DMS 273 (cell line): ENCODE measurements at regions not wholly inside any gene's neighbourhood (a gene's known extent, or its start where the extent isn't known, plus 50 kb on each side); places are given as distances from the start of the nearest gene placed in this dataset.
A peak's percentile ranks its signal among the peaks of the same experiment; 100 is the strongest.
"Not testable (repeated sequence)": the region's sequence is repeated elsewhere in the genome, so short reads cannot be mapped to it uniquely, and the experiment has no call there.

Experiments used
- DNase-seq: peaks from one replicate; lab custom pipeline; 2025; ENCODE audit not compliant: unreplicated experiment; lab: John Stamatoyannopoulos, UW

DNA sequence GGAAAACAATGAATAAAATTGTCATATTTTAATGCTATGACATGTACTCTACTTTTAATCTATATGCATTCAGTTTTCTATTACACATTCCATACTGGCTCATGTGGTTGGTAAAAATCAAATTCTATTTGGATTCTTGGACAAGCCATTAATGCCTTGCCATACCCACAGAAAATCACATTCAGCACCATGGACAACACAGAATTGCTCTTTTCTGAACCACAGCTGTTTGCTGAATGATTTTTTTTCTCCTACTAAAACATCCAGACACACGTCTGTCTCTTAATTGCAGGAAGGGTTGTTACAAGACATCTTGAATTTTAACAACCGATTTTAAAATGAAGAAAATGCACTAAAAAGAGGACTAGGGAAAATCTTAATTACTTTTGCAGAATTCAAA lies 675.6 kb downstream of the BRINP1 start:
- DNase-seq = no peak

DNA sequence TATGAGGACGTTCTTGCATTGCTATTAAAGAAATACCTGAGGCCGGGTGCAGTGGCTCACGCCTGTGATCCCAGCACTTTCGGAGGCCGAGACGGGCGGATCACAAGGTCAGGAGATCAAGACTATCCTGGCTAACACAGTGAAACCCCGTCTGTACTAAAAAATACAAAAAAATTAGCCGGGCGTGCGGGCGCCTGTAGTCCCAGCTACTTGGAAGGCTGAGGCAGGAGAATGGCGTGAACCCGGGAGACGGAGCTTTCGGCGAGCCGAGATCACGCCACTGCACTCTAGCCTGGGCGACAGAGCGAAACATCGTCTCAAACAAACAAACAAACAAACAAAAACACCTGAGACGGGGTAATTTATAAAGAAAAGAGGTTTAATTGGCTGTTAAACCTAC lies 674.0 kb downstream of the BRINP1 start:
- not testable (repeated sequence) for DNase-seq

DNA sequence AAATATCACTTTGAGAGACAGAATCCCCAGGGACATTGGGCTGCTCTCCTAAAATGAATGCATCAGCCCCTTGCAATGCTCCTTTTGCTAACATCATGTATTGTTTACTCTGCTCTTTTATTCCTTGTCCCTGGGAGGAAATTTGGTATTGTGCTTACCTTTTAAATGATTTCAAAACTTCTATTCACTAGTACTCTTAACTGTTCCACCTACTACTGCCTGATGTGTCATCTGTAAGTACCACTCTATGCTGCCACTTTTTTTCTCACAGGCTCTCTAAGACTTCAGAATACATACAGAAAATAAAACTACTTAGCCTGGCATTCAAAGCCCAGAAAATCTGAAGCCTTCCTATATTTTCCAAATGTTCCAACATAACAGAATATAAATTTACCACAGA lies 667.2 kb downstream of the BRINP1 start:
- no peak for DNase-seq

DNA sequence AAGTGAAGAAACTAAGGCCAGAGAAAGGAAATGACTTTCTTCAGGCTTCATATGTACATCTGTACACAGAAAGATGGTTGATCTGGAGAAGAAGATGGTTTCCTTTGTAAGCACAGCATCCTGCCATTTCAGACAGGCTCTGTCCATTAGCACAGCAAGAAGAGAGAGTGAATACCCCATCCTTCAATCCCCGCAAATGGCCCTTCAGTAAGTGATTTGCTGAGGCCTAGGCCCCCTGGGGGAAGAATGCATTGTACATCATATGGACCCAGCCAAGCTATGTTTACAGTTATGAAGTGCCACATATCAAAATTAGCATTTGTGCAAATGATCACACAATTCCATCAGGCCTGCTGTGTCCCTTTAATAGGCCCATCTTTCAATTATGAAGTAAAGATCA lies 657.4 kb downstream of the BRINP1 start:
- no peak for DNase-seq

DNA sequence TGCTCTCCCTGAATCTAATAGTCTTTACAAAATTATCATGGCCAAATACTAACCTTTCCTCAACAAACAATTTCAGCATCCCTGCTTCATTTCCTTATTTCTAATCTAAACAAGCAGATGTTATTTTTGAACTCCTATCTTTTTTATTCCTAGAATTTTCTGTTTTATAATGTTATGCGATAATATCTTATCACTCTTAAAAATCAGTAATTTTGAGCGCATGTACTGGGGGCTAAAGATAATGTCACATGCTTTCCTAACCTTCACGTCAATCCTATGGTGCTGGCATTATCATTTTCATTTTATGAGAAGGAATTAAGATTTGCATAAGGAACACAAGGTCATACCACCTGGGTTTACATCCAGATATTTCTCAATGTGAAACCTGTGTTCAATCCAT lies 648.0 kb downstream of the BRINP1 start:
- no peak for DNase-seq

DNA sequence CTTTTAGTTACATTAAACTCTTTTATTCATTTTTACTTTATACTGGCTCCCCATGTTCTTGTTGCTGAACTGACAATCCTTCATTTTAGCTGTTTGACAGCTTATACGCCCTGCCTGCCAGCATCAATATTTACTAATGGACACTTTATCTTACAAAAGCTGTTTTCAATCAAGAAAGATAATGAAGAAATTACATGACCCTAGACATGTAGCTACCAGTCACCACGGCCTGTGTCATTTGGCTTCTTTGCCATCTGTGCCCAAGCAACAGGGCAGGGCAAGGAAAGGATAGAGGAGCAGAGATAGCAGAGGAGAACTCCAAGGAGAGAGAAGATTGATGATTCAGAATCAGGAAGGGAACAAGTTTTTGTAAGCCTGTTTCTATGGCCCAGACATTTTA lies 647.3 kb downstream of the BRINP1 start:
- no peak for DNase-seq

DNA sequence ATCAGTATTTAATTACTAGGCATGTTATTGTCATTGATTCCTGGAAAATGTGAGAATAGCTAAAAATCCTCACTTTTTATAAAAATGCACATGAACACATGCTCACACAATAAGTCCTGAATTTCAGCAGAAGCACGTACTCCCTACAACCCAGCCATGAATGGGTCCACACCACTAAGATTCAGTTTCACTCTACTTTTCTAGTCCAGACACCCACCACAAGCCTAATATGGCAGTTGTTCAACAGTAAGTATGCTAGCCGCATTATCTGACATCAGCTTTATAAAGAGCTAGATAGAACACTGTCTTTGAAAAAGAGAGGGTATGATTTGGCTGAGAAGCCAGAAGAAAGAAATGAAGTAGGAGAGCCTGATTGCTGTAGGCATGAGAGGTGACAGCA lies 639.3 kb downstream of the BRINP1 start:
- DNase-seq = no peak

DNA sequence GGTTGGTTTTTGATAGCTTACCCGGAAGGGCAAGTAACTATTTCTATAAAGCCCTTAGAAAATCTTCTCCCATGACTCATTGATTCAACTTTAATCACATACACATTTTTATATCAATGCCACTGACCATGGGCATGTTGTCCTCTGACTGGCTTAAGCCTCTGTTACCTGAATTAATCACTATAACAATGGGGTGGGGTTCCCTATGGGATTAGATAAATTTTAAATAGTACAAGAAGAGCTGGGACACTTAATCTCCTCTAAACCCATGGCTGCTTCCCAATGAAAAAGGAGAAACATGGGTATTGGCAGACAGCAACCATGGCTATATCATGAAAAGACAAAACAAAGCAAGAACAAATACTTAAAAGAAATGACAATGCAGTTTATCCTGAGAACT lies 636.2 kb downstream of the BRINP1 start:
- DNase-seq = no peak

DNA sequence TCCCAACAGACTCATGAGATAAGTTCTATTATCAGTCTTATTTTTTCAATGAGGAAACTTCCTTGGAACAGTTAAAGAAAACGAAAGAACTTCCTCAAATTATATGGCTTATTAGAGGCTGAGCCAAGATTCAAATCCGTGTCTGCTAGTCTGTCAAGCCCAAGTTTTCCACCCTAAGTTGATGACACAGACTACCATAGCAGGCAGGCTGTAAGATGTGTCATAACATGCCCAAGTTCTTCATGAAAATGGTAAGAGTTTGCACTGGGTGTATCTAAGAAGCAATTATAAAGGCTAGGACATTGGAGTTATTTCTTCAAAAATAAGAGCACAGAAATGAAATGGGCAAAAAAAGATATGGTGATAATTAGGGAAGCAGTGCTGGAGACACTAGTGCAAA lies 634.5 kb downstream of the BRINP1 start:
- DNase-seq = no peak

DNA sequence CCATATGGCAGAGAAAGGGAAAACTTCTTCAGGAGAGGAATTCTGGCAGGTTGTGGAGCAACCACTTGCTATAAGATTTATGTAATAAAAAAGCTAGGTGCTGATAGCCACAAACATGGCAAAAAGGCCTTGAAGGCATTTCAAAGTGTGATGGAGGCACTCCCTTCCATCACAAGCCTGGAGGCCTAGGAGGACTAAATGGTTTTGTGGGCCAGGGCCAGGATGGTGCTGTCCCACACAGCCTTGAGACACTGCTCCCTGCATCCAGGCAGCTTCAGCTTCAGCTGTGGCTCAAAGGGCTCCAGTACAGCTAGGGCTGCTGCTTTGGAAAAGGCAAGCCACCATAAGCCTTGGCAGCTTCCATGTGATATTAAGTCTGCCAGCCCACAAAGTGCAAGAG lies 632.8 kb downstream of the BRINP1 start:
- DNase-seq = no peak

DNA sequence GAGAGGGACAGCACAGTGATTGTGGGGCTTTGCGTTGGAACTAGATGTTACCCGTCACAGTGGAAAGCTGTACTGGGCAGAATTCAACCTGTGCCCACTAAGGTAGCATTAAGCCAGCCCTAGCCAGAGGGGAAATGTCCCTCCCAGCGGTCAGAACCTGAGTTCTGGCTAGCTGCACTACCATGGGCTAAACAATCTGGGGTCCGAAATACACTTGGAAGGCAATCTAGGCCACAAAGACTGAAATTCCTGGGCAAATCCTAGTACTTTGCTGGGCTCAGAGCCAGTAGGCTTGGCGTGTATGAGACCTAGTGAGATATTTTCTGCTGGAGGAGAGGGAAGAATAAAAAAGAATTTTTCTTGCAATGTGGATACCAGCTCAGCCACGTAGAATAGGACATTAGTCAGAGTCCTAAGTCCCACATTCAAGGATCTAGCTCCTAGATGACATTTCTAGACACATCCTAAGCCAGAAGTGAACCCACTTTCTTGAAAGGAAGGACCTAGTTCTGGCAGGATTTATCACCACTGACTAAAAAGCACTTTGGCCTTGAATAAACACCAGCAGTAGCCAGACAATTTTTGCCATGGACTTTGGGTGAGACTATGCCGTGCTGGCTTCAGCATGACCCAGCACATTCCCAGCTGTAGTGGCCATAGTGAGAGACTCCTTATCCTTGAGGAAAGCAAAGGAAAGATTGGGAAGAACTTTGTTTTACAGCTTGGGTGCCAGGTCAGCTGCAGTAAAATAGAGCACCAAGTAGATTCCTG lies 618.0 kb downstream of the BRINP1 start:
- DNase-seq = no peak

DNA sequence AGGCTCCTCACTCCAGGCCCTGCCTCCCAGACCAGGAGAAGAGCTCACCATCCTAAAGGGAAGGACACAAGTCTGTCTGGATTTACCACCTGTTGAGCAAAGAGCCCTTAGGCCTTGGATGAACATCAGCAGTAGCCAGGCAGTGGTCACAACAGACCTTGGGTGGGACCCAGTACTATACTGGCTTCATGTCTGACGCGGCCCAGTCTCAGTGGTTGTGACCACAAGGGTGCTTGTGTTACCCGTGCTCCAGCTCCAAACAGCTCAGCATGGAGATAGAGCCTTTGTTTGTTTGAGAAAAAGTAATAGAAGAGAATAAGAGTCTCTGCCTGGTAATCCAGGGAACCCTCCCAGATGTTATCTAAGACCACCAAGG lies 617.4 kb downstream of the BRINP1 start:
- DNase-seq = no peak

DNA sequence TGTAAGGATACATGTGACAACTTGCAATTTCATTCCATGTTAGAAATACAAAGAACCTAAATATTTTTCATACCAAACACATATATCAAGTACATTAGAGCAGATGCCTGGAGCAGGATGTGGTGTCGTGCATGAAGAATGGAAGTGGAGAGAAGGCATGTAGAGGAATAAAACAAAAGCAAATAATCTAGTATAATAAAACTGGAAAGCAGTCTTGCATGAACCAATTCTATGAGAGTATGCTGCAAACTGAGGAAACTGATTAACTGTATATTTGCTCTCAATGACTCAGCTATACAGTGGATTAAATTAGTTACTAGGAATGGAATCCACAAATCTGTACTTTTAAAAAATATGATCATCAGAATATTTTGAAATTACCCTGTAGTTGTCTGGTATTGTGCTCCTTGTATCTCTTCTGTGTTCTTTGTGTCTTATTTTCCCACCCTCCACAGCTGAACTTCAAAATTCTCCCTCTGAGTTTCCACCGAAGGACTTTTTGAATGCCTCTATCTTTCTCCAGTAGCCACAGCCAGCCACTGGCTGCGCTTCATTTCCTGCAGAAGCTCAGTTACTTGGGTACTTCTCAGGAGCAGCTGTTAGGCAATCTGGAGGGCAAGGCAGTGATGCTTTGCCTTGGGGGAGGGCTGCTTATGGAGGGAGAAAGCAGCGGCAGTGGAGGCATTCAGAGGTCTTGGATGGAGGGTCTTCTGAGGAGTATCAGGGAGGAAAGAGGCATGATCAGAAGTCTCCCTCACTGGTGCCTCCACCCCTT lies 608.0 kb downstream of the BRINP1 start:
- peak; percentile 22 for DNase-seq

DNA sequence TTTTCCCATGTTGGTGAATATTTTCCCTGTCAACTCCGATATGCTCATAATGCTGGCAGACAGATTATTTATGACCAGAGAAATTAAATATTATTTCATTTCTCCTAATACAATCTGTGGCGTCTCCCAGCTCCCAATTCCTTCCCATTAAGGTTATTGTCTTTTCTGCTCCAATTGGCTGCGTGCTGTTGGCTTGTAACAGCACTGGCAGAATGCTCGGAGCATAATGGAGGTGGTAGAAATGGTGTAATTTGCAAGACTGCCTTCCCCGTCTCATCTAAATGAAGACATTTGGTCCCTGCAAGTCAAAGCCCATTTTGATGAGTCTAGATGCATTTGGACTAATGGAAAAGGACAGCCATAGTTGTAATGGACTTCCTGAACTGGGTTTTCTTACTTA lies 601.7 kb downstream of the BRINP1 start:
- DNase-seq = no peak

DNA sequence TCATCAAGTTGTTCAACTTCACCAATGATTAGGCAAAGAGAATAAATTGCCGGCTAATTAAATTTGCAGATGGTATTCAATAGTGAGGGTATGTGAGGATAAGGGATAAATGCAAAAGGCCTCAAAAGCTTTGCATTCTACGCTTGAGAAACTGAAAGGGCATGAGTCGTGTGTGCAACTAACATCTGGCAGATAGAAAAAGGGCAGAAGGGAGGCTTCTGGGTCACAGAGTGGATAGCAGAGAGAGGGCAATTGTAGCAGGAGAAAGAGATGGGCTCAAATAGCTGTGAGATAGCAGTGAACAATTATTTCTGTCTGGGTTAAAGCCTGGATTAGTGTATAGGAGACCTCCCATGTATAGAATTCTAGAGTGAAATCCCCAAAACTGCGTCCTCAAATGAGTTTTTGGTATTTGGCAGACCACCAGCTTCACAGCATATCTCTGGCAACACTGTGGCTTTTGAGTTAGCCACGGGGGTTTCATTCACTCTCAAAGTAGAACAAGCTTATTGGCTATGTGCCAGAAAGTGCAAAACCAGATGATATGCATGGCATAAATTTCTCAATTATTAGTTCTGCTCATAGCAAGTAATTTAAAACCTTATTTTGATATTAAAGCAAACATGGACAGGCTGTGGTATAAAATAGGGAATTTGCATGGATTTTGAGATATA lies 586.3 kb downstream of the BRINP1 start:
- peak; percentile 25 for DNase-seq

DNA sequence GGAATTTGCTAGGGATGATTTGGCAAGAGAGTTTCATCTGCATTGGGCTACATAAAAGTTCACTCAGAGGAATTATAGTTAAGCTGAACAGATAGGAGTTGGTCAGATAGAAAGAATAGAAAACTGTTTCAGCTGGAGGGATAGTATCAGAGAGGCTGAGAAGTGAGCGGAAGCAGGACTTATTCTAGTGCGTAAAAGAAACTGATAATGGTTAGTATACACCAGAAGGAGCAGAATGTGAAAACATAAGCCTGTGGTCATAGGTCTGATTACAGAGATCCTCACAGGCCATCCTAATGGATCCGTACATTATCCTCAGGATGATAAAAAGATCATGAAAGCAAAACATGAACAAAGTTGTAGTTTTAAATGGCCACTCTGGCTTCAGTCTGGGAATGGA lies 585.2 kb downstream of the BRINP1 start:
- DNase-seq = no peak

DNA sequence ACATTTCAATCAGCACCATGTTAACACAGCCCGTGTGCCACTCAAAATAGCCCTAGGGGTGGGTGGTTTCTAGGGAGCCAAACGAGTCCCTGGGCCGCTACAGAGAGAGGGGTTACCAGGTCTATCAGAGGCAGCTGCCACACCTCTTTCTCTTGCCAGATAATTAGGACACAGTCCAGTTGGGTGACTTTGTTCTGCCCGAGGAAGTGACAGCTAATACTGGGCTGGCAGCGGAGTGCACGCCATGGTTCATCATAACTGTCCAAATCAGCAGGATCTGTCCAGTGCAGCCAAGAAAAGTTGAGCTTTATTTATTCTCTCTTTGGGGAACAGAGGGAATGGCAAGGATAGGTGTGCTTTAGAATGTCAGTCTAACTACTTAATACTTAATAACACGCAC lies 583.8 kb downstream of the BRINP1 start:
- no peak for DNase-seq

DNA sequence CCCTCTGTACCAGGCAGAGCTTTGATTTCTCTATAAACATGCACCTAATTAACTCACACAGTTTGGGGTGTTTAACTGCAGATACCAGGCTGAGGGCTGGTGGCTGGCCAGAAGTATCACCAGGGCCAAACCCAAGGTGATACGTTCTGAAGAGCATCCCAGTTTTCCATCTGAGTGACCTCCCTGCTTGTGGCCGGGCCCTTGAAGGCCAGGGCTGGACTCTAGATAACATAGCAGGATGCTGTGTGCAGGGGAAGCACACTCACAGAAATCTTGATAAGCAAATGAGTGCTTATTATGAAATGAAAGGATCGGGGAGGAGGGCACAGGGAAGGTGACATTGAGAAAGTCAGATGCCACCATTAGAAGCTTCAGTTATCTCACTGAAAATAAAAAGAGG lies 582.4 kb downstream of the BRINP1 start:
- DNase-seq = no peak

DNA sequence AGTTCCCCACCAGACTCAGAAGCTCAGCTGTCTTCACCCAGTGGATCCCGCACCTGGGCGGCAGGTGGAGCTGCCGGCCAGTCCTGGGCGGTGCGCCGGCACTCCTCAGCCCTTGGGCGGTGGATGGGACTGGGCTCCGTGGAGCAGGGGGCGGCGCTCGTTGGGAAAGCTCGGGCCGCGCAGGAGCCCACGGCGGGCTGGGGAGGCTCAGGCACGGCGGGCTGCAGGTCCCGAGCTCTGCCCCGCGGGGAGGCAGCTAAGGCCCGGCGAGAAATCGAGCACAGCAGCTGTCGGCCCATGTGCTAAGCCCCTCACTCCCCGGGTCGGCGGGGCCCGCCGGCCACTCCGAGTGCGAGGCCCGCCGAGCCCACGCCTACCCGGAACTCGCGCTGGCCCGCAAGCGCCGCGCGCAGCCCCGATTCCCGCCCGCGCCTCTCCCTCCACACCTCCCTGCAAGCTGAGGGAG lies 560.0 kb downstream of the BRINP1 start:
- DNase-seq = peak; percentile 78

DNA sequence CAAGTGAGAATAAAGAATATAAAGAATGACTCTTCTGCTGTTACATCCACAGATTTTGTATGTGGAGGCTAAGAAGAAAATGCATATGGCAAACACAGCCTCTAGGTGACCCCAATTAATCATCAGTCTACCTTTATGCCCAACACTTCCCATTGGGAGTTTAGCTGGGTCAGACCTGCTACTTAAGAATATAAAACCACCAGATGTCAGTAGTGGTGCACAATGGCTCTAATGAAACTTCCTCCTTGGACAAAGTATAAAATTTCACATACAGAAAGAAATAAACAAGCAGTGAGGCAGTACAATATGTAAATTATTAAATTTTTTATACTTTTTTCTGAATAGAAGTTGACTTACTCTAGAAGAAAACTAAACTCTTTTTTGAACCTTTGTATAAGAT lies 539.9 kb downstream of the BRINP1 start:
- DNase-seq = peak; percentile 35

DNA sequence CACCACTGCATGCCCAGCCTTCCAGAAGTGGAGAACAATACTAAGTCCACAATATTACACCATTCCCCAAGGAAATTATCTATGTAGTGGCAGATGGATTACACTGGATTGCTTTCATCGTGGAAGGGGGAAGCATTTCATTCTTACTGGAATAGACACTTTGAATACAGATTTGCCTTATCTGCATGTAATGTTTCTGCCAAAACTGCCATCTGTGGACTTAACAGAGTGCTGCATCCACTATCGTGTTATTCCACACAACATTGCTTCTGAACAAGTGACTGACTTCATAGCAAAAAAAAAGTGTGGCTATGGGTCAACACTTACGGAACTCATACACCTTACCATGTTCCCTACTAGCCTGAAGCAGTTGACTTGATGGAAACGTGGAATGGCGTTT lies 536.9 kb downstream of the BRINP1 start:
- DNase-seq = peak; percentile 17

DNA sequence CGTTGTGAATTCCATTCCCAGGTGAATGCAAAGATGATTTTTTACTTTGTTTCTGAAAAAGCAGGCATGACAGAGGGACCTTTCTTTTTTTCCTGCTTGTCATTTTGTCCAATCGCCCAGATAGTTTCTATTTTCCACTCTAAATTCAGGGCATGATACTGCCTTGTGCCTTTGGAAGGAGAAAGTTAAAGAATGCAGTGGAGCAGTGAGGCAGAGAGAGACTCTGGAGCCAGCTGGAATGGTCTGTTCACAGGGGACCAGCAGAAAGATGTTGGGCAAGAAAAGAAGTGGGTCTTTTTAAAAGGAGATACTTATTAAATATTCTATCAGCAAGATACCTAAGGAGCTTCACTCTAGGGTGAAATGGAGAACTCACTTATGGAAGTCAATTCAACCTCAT lies 532.3 kb downstream of the BRINP1 start:
- no peak for DNase-seq
